IPS-18a (cell line): ENCODE measurements at regions not wholly inside any gene's neighbourhood (a gene's known extent, or its start where the extent isn't known, plus 50 kb on each side); places are given as distances from the start of the nearest gene placed in this dataset.

Experiments used
- H3K27ac ChIP-seq: one replicate; pipeline ENCODE4 v1.5.1; 2013; ENCODE audit warnings: low read length
- H3K27me3 ChIP-seq: one replicate; pipeline ENCODE4 v1.6.1; 2013; ENCODE audit warnings: mild to moderate bottlenecking, low read length; ENCODE audit not compliant: control insufficient read depth, insufficient read depth
- H3K36me3 ChIP-seq: one replicate; pipeline ENCODE4 v1.6.1; 2013; ENCODE audit warnings: low read depth, low read length; ENCODE audit not compliant: control insufficient read depth
- H3K4me1 ChIP-seq: one replicate; pipeline ENCODE4 v1.6.1; 2013; ENCODE audit warnings: low read depth, low read length; ENCODE audit not compliant: control insufficient read depth
- H3K4me3 ChIP-seq: one replicate; pipeline ENCODE4 v1.5.1; 2013; ENCODE audit warnings: low read length
- H3K9ac ChIP-seq: one replicate; pipeline ENCODE4 v1.6.1; 2013; ENCODE audit warnings: mild to moderate bottlenecking, low read length, moderate library complexity
- H3K9me3 ChIP-seq: one replicate; pipeline ENCODE4 v1.6.1; 2013; ENCODE audit warnings: low read depth, low read length; ENCODE audit not compliant: control insufficient read depth

GRCh38 chr4:179569549-179569948, 2127.3 kb upstream of the AGA start:
- H3K9ac ChIP-seq: no peak overlapping the region
- no peaks in the 10 kb centered on the region for H3K9me3 ChIP-seq
- H3K36me3 ChIP-seq: no peaks in the 10 kb centered on the region
- no peak overlapping the region for H3K27ac ChIP-seq
- H3K4me1 ChIP-seq: no peaks in the 10 kb centered on the region
- H3K27me3 ChIP-seq: no peaks in the 10 kb centered on the region
- no peak overlapping the region for H3K4me3 ChIP-seq

GRCh38 chr4:179582164-179582905, 2140.1 kb upstream of the AGA start:
- no peak overlapping the region for H3K9ac ChIP-seq
- H3K4me3 ChIP-seq: no peak overlapping the region
- H3K27me3 ChIP-seq: no peaks in the 10 kb centered on the region
- H3K36me3 ChIP-seq: no peaks in the 10 kb centered on the region
- H3K9me3 ChIP-seq: no peaks in the 10 kb centered on the region
- no peaks in the 10 kb centered on the region for H3K4me1 ChIP-seq
- no peak overlapping the region for H3K27ac ChIP-seq

DNA sequence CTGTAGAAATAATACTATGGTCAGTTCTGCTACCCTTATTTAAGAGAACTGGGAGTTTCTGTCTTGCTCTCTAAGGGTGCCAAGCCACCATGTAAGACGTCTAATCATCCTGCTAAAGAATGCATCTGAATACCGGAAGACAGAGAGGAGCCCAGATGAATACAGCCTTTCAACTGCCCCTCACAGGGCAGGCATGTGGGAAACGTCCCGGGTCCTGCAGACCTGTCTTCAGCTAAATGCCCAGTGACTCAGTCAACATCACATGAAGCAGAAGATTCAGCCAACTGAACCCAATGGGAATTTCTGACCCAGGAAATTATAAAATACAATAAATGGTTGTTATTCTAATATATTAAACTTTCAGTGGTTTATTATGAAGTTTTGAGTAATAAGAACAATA, 2141.0 kb upstream of the AGA start:
- Histone ChIP-seq H3K36me3 (no peaks in the 10 kb centered on the region), H3K4me1 (no peaks in the 10 kb centered on the region), H3K9me3 (no peaks in the 10 kb centered on the region), H3K9ac (no peak overlapping the region), H3K4me3 (no peak overlapping the region), H3K27me3 (no peaks in the 10 kb centered on the region), H3K27ac (no peak overlapping the region)

DNA sequence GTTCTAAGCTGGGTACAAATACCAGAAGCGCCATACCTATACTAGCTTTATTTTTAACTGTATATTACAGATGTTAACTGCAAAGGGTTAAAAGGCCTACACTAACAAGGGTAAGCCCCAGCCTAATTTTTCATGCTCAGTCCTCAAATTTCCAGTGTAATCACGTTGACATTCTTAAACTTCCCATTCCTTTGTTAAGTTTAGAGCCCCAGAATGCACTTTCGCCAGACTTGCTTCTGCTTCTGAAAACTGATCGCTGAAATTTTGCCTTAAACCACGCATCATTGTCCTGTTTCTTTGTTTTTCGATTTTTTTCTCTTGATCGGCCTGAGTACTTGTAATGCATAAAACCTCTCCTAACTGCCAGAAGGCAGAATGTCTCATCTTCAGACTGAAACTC, 2141.9 kb upstream of the AGA start:
- Histone ChIP-seq H3K4me3 (no peak overlapping the region), H3K9me3 (no peaks in the 10 kb centered on the region), H3K4me1 (no peaks in the 10 kb centered on the region), H3K27ac (no peak overlapping the region), H3K27me3 (no peaks in the 10 kb centered on the region), H3K9ac (no peak overlapping the region), H3K36me3 (no peaks in the 10 kb centered on the region)

DNA sequence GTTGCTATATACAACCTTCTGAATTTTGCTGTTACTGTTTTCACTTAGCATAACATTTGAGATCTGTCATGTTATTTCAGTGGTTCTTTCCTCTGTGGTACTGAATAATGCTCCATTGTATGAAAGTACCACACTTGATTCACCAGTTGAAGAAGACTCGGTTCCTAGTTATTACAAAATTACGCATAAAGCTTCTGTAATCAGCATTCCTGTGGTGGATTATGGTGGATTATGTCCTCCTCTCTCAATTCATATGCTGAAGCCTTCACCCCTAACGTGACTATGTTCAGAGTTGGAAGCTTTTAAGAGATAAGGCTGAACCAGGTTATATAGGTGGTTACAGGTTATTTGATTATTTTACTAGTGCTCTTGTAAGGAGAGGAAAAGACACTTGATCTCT, 2143.5 kb upstream of the AGA start:
- Histone ChIP-seq H3K4me1 (no peaks in the 10 kb centered on the region), H3K9me3 (no peaks in the 10 kb centered on the region), H3K27me3 (no peaks in the 10 kb centered on the region), H3K36me3 (no peaks in the 10 kb centered on the region), H3K4me3 (no peak overlapping the region), H3K27ac (no peak overlapping the region), H3K9ac (no peak overlapping the region)

DNA sequence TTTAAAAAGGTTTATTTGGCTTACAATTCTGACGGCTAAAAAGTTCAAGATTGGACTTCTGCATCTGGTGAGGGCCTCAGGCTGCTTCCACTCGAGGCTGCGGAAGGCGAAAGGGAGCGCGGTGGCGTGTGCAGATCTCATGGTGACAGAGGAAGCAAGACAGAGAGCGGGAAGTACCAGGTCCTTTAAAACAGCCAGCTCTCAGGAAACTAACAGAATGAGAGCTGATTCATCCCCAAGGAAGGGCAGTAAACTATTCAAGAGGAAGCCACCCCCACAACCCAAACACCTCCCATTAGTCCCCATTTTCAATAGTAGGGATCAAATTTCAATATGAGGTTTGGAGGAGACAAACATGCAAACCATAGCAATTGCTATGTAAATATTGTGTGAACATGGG, 2144.2 kb upstream of the AGA start:
- H3K9ac ChIP-seq: no peak overlapping the region
- H3K9me3 ChIP-seq: no peaks in the 10 kb centered on the region
- H3K4me3 ChIP-seq: no peak overlapping the region
- H3K36me3 ChIP-seq: no peaks in the 10 kb centered on the region
- H3K4me1 ChIP-seq: no peaks in the 10 kb centered on the region
- no peaks in the 10 kb centered on the region for H3K27me3 ChIP-seq
- no peak overlapping the region for H3K27ac ChIP-seq

DNA sequence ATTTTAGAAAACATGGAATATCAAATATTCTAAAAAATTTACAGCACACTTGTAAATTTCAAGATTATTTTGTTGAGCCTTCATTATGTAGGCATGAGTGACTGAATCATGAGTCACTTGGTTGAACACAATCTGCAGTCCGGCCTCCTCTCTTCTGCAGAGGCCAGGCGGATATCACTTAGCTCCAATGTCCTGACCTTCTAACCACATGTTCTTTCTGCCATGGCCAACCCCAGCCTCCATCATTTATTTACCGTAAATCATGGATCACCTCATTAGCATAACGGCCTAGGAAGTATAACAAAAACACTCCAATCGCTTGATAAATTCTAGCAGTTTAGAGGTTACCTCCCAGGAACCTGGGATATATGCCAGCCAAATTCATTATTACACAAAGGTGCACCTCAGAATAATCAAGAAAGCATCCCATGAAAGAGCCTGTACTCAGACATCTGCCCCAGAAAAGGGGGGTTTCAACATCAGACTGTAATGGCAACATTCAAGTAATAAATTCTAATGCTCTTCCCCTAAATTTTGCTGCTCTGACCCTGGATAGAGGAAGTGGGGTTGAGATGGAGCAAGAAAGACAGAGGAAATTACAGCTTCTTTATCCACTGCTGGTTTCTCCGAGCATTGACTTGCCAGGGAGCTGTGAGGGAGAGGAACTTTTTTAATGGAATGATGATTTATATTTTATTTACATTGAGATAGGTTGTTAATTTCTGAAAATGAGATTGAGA, 2153.6 kb upstream of the AGA start:
- Histone ChIP-seq H3K27ac (no peak overlapping the region), H3K36me3 (no peaks in the 10 kb centered on the region), H3K4me3 (no peak overlapping the region), H3K27me3 (no peaks in the 10 kb centered on the region), H3K4me1 (no peaks in the 10 kb centered on the region), H3K9me3 (no peaks in the 10 kb centered on the region), H3K9ac (no peak overlapping the region)

GRCh38 chr4:179596621-179597020, 2154.4 kb upstream of the AGA start:
- Histone ChIP-seq H3K27ac (no peak overlapping the region), H3K9me3 (no peaks in the 10 kb centered on the region), H3K27me3 (no peaks in the 10 kb centered on the region), H3K4me3 (no peak overlapping the region), H3K9ac (no peak overlapping the region), H3K4me1 (no peaks in the 10 kb centered on the region), H3K36me3 (no peaks in the 10 kb centered on the region)

DNA sequence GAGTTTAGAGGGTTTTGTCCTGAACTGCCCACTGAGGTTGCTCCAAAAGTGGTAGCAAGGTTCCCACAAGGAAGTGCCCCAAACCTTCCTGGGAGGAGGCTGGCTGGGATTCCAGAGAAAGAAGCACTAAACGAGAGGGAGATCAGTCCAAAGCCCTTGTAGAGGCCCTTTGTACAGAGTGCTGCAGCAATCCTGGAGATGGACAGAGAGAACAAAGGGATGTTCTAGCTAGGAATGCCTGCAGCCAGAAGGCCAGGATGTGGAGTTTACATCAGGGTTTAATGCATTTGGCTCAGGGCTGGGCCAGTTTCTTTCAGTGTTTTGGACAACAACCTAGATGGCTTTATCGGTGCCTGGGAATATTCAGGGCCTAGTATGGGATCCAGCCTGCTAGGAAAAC, 2155.1 kb upstream of the AGA start:
- Histone ChIP-seq H3K4me3 (no peak overlapping the region), H3K27ac (no peak overlapping the region), H3K4me1 (no peaks in the 10 kb centered on the region), H3K9me3 (no peaks in the 10 kb centered on the region), H3K36me3 (no peaks in the 10 kb centered on the region), H3K27me3 (no peaks in the 10 kb centered on the region), H3K9ac (no peak overlapping the region)

DNA sequence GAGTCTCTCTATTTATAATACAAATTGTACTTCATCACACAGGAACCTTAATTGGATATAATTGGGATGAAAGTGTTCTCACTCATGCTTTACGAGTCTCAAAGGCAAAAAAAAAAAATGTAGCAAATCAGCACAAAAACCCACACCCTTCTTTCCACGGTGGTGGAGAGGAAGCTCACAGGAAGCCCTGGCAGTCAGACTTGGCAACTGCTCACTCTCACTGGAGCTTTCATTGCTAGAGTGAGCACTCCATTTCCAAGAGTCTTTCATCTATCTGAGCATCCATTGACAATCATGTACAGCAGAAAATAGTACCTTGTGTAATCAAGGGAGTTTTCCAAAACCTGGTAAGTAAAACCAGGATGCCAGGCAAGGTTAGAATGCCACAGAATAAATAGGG, 2159.4 kb upstream of the AGA start:
- H3K27ac ChIP-seq: no peak overlapping the region
- no peaks in the 10 kb centered on the region for H3K4me1 ChIP-seq
- no peaks in the 10 kb centered on the region for H3K36me3 ChIP-seq
- H3K9ac ChIP-seq: no peak overlapping the region
- H3K4me3 ChIP-seq: no peak overlapping the region
- no peaks in the 10 kb centered on the region for H3K9me3 ChIP-seq
- no peaks in the 10 kb centered on the region for H3K27me3 ChIP-seq

- no peaks in the 10 kb centered on the region for H3K4me1 ChIP-seq
- no peak overlapping the region for H3K9ac ChIP-seq
- H3K27ac ChIP-seq: no peak overlapping the region
- H3K36me3 ChIP-seq: no peaks in the 10 kb centered on the region
- H3K4me3 ChIP-seq: no peak overlapping the region
- no peaks in the 10 kb centered on the region for H3K9me3 ChIP-seq
- no peaks in the 10 kb centered on the region for H3K27me3 ChIP-seq
These were observed 2163.0 kb upstream of the AGA start for GRCh38 chr4:179605196-179605595.

- H3K36me3 ChIP-seq: no peaks in the 10 kb centered on the region
- no peak overlapping the region for H3K9ac ChIP-seq
- H3K27me3 ChIP-seq: no peaks in the 10 kb centered on the region
- H3K27ac ChIP-seq: no peak overlapping the region
- H3K4me1 ChIP-seq: no peaks in the 10 kb centered on the region
- H3K4me3 ChIP-seq: no peak overlapping the region
- no peaks in the 10 kb centered on the region for H3K9me3 ChIP-seq
These were observed 2164.8 kb upstream of the AGA start for GRCh38 chr4:179607003-179607402.
